ENCODE measurements at regions not wholly inside any gene's neighbourhood (a gene's known extent, or its start where the extent isn't known, plus 50 kb on each side); places are given as distances from the start of the nearest gene placed in this dataset.

- no peaks in the 10 kb centered on the region for H3K27me3 ChIP-seq
Measured at GRCh38 chr6:56400273-56400672, 152.9 kb upstream of the COL21A1 start.

GRCh38 chr6:56399672-56400263 is 152.4 kb upstream of the COL21A1 start:
- intact Hi-C loops (cut with DNase I; ENCODE audit: low total_unique reads), result no loop called here
- no peak for TF ChIP-seq CTCF (IDR thresholded peaks at IDR 0.05)
- no peaks in the 10 kb centered on the region for H3K27me3 ChIP-seq
- no peak overlapping the region for H3K27ac ChIP-seq
- H3K36me3 ChIP-seq, result no peaks in the 10 kb centered on the region
- H3K4me3 ChIP-seq, result no peak overlapping the region
- H3K4me1 ChIP-seq, result peaks cover 0 to 18% (median 0%) of the 10 kb centered on the region in 4 donors
- peaks cover 0 to 3% (median 0%) of the 10 kb centered on the region in 3 donors for H3K9me3 ChIP-seq
- DNase-seq, result no peak

More at GRCh38 chr6:56400273-56400672, 152.9 kb upstream of the COL21A1 start:
- no peak for TF ChIP-seq CTCF (IDR thresholded peaks at IDR 0.05)
- H3K4me1 ChIP-seq, result peaks cover 0 to 20% (median 0%) of the 10 kb centered on the region in 4 donors
- peaks cover 0 to 3% (median 0%) of the 10 kb centered on the region in 3 donors for H3K9me3 ChIP-seq
- H3K36me3 ChIP-seq, result no peaks in the 10 kb centered on the region
- DNase-seq, result no peak
- intact Hi-C loops (cut with DNase I; ENCODE audit: low total_unique reads), result no loop called here
- no peak overlapping the region for H3K27ac ChIP-seq
- no peak overlapping the region for H3K4me3 ChIP-seq

GRCh38 chr6:56399250-56399671 is 151.9 kb upstream of the COL21A1 start:
- Histone ChIP-seq H3K9me3 (peaks cover 0 to 3% (median 0%) of the 10 kb centered on the region in 3 donors), H3K4me1 (peaks cover 0 to 13% (median 0%) of the 10 kb centered on the region in 4 donors), H3K27ac (no peak overlapping the region), H3K4me3 (no peak overlapping the region), H3K36me3 (no peaks in the 10 kb centered on the region), H3K27me3 (no peaks in the 10 kb centered on the region)
- intact Hi-C loops (cut with DNase I; ENCODE audit: low total_unique reads), result no loop called here
- no peak for DNase-seq
- no peak for TF ChIP-seq CTCF (IDR thresholded peaks at IDR 0.05)

- DNase-seq, result no peak
- intact Hi-C loops (cut with DNase I; ENCODE audit: low total_unique reads), result no loop called here
- H3K27me3 ChIP-seq, result no peaks in the 10 kb centered on the region
- H3K9me3 ChIP-seq, result peaks cover 0 to 3% (median 0%) of the 10 kb centered on the region in 3 donors
- no peak overlapping the region for H3K27ac ChIP-seq
- no peaks in the 10 kb centered on the region for H3K4me1 ChIP-seq
- H3K36me3 ChIP-seq, result no peaks in the 10 kb centered on the region
- no peak for TF ChIP-seq CTCF (IDR thresholded peaks at IDR 0.05)
- H3K4me3 ChIP-seq, result no peak overlapping the region
Measured at GRCh38 chr6:56396435-56396834, 149.1 kb upstream of the COL21A1 start.

GRCh38 chr6:56393615-56394612 is 146.5 kb upstream of the COL21A1 start:
- Histone ChIP-seq H3K36me3 (no peaks in the 10 kb centered on the region), H3K4me3 (no peak overlapping the region), H3K9me3 (peaks cover 0 to 3% (median 0%) of the 10 kb centered on the region in 3 donors), H3K4me1 (no peaks in the 10 kb centered on the region), H3K27ac (no peak overlapping the region), H3K27me3 (no peaks in the 10 kb centered on the region)
- intact Hi-C loops (cut with DNase I; ENCODE audit: low total_unique reads), result no loop called here
- no peak for TF ChIP-seq CTCF (IDR thresholded peaks at IDR 0.05)
- no peak for DNase-seq
